ENCODE measurements at regions not wholly inside any gene's neighbourhood (a gene's known extent, or its start where the extent isn't known, plus 50 kb on each side); places are given as distances from the start of the nearest gene placed in this dataset.

- TF ChIP-seq POLR2A (IDR thresholded peaks at IDR 0.05) (no peak), CTCF (IDR thresholded peaks at IDR 0.05) (no peak)
These were observed 75.4 kb upstream of the HDAC9 start for GRCh38 chr7:18420108-18420507.
